Ovary (tissue), 7 donors: ENCODE measurements at regions not wholly inside any gene's neighbourhood (a gene's known extent, or its start where the extent isn't known, plus 50 kb on each side); places are given as distances from the start of the nearest gene placed in this dataset.

Source experiments
- DNase-seq, 5 donors: peaks; one replicate each; pipeline ENCODE4 v3.0.0-alpha.2; 2019 to 2020
- H3K27ac ChIP-seq, 2 donors: fragments of 200-600 bp; one replicate each; pipeline versions ENCODE4 v1.5.1 to v1.8.0; 2019 to 2022
- H3K27me3 ChIP-seq: fragments of 200-600 bp; one replicate; pipeline ENCODE4 v1.8.0; 2022
- H3K36me3 ChIP-seq: fragments of 200-600 bp; sonication (generic); one replicate; pipeline ENCODE4 v1.5.1; 2019
- H3K4me1 ChIP-seq: one replicate; pipeline ENCODE4 v1.8.1; 2013; ENCODE audit warnings: mild to moderate bottlenecking, moderate library complexity; ENCODE audit not compliant: insufficient read depth
- H3K4me3 ChIP-seq: fragments of 200-600 bp; sonication (generic); one replicate; pipeline ENCODE4 v1.5.1; 2017
- H3K9me3 ChIP-seq, 2 donors: fragments of 200-600 bp in 1 of 2; sonication (generic) in 1 of 2; one replicate each; pipeline versions ENCODE4 v1.5.1 to v1.8.1; 2013 to 2019; ENCODE audit warnings: mild to moderate bottlenecking in 1 of 2, moderate library complexity in 1 of 2
- EP300 ChIP-seq: sonication (generic); formaldehyde crosslinking; IDR thresholded peaks from one replicate; pipeline ENCODE4 v1.6.1; 2017; ENCODE audit warnings: antibody characterized with exemption
- POLR2A ChIP-seq: fragments of 450-650 bp; IDR thresholded peaks from one replicate; pipeline ENCODE4 v1.6.1; 2017; ENCODE audit warnings: antibody characterized with exemption, mild to moderate bottlenecking, moderate library complexity
- WGBS, 3 donors: extraction: QIAGEN DNeasy Blood & Tissue Kit in 1 of 3; methylation state at CpG; one replicate each; pipeline versions ENCODE4 v1.1.5 to v1.1.7; 2013 to 2017; 5-methylcytosine and 5-hydroxymethylcytosine counted together
- intact Hi-C, 4 donors: fragments of 100-400 bp; cut with DNase I; formaldehyde crosslinking; loops; one replicate each; pipeline versions ENCODE4 v1.11.0 to v1.15.1; 2022 to 2023
- TF ChIP-seq, protein P1 (sequence below), 3 donors: fragments of 450-650 bp in 2 of 3; fragments of 200-600 bp in 1 of 3; IDR thresholded peaks; one replicate each; pipeline versions ENCODE4 v1.5.1 to v1.8.0; 2016 to 2022; ENCODE audit warnings: antibody characterized with exemption in 3 of 3, mild to moderate bottlenecking in 1 of 3
- donor health status: DM: no; HTN: no; CAD: no; lungs with moderate emphysema.
- donor health status: DM: no; HTN: no; CAD: no.
- donor health status: Bipolar disorder and iron deficiency.
- donor health status: DM: no; HTN: no; CAD: no.
- donor health status: DM: yes; HTN: yes; CAD: no.

DNA sequence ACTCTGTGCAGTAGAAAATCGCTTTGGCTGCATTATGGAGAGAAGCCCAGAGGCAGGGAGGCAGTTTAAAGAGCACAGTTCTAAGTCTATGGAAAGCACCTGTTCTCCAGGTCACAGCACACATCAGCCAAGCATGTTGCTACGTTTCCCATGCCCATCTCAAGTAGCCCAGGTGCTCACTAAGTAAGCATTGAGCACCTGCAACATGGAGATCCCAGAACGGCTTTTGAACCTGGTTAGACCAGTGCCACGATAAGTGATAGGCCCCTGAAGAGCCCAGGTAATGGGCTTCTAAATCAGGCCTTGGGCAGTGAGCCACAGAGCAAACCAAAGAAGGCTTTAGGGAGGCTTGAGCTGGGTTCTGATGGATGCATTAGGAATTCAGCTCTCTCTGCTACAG, 186.2 kb downstream of the C1orf94 start:
- TF ChIP-seq EP300 = no peak
- no peak for TF ChIP-seq POLR2A
- TF ChIP-seq, protein P1, sequence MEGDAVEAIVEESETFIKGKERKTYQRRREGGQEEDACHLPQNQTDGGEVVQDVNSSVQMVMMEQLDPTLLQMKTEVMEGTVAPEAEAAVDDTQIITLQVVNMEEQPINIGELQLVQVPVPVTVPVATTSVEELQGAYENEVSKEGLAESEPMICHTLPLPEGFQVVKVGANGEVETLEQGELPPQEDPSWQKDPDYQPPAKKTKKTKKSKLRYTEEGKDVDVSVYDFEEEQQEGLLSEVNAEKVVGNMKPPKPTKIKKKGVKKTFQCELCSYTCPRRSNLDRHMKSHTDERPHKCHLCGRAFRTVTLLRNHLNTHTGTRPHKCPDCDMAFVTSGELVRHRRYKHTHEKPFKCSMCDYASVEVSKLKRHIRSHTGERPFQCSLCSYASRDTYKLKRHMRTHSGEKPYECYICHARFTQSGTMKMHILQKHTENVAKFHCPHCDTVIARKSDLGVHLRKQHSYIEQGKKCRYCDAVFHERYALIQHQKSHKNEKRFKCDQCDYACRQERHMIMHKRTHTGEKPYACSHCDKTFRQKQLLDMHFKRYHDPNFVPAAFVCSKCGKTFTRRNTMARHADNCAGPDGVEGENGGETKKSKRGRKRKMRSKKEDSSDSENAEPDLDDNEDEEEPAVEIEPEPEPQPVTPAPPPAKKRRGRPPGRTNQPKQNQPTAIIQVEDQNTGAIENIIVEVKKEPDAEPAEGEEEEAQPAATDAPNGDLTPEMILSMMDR (IDR thresholded peaks at IDR 0.05) = no peak
- Histone ChIP-seq H3K9me3 (no peaks in the 10 kb centered on the region), H3K4me1 (no peaks in the 10 kb centered on the region), H3K27ac (no peak overlapping the region), H3K36me3 (no peaks in the 10 kb centered on the region), H3K4me3 (no peak overlapping the region), H3K27me3 (no peaks in the 10 kb centered on the region)
- intact Hi-C loops = no loop called here
- DNase-seq = no peak
- 78 to 86% (median 85%) methylated on average over 4 of the region's 4 CpGs for WGBS, 3 donors

GRCh38 chr1:34363447-34363846, 186.7 kb downstream of the C1orf94 start:
- Histone ChIP-seq H3K4me3 (no peak overlapping the region), H3K27me3 (no peaks in the 10 kb centered on the region), H3K27ac (no peak overlapping the region), H3K4me1 (no peaks in the 10 kb centered on the region), H3K36me3 (no peaks in the 10 kb centered on the region), H3K9me3 (no peaks in the 10 kb centered on the region)
- TF ChIP-seq EP300 (no peak), POLR2A (no peak)
- TF ChIP-seq, protein P1 (IDR thresholded peaks at IDR 0.05) = no peak
- intact Hi-C loops = no loop called here
- DNase-seq = no peak

DNA sequence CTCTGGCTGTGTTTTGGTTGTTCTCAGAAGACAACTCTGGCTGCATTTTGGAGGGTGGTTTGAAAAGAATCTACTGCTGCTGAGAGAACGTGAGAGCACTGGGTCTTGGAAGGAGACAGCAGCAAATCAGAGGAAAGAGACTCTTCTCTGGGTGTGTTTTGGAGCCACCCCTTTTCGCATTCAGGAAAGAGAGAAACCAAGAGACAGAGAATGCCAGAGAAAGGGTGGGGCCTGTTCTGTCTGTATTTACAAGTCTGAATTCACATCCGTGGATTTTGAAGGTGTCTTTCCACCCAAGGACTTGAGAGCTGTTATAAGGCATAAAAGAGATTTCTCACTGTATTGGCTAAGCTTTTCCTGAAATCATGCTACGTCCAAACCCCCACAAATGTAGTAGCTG, 187.2 kb downstream of the C1orf94 start:
- TF ChIP-seq POLR2A (no peak), EP300 (no peak)
- TF ChIP-seq, protein P1 (IDR thresholded peaks at IDR 0.05) = no peak
- intact Hi-C loops = no loop called here
- WGBS, 3 donors = 61 to 71% (median 68%) methylated on average over 4 of the region's 4 CpGs

GRCh38 chr1:34364376-34364775, 187.7 kb downstream of the C1orf94 start:
- WGBS, 3 donors = 83 to 92% (median 91%) methylated on average over 4 of the region's 4 CpGs

More for the DNA sequence above, 187.2 kb downstream of the C1orf94 start:
- no peak overlapping the region for H3K27ac ChIP-seq
- H3K36me3 ChIP-seq = no peaks in the 10 kb centered on the region
- DNase-seq = no peak
- no peaks in the 10 kb centered on the region for H3K9me3 ChIP-seq
- H3K4me1 ChIP-seq = no peaks in the 10 kb centered on the region
- no peaks in the 10 kb centered on the region for H3K27me3 ChIP-seq
- no peak overlapping the region for H3K4me3 ChIP-seq

More at GRCh38 chr1:34364376-34364775, 187.7 kb downstream of the C1orf94 start:
- TF ChIP-seq, protein P1 (IDR thresholded peaks at IDR 0.05) = no peak
- TF ChIP-seq EP300 = no peak
- no peaks in the 10 kb centered on the region for H3K27me3 ChIP-seq
- no peak for DNase-seq
- H3K27ac ChIP-seq = no peak overlapping the region
- no peaks in the 10 kb centered on the region for H3K36me3 ChIP-seq
- H3K4me1 ChIP-seq = no peaks in the 10 kb centered on the region
- H3K9me3 ChIP-seq = no peaks in the 10 kb centered on the region
- no peak overlapping the region for H3K4me3 ChIP-seq
- intact Hi-C loops = no loop called here
